ENCODE measurements at regions not wholly inside any gene's neighbourhood (a gene's known extent, or its start where the extent isn't known, plus 50 kb on each side); places are given as distances from the start of the nearest gene placed in this dataset.

- TF ChIP-seq CTCF (conservative IDR thresholded peaks at IDR 0.05 in 1 of 2, IDR thresholded peaks at IDR 0.05 in 1 of 2; ENCODE audit: low read depth in 1 of 2, low read length in 2 of 2) (no peak), EZH2 (IDR thresholded peaks at IDR 0.05; ENCODE audit: low read length, missing control alignments) (no peak)
Measured at GRCh38 chr6:27814665-27815424, 97.4 kb downstream of the OR2B2 start.
